Right cardiac atrium (tissue), 5 donors: ENCODE measurements at regions not wholly inside any gene's neighbourhood (a gene's known extent, or its start where the extent isn't known, plus 50 kb on each side); places are given as distances from the start of the nearest gene placed in this dataset.

Experiments used
- ATAC-seq, 2 donors: fragments of 200-7000 bp; cut with Tn5 transposase; one replicate each; pipeline versions ENCODE4 v1.8.0 to v1.9.1; 2020; ENCODE audit warnings: moderate library complexity in 2 of 2, mild to moderate bottlenecking in 1 of 2
- DNase-seq, 3 donors: peaks; one replicate each; pipeline ENCODE4 v3.0.0-alpha.2; 2020
- H3K27ac ChIP-seq: one replicate; pipeline ENCODE4 v1.5.1; 2013; ENCODE audit warnings: mild to moderate bottlenecking, low read length, control low read depth, moderate library complexity
- H3K27me3 ChIP-seq: one replicate; pipeline ENCODE4 v1.6.1; 2013; ENCODE audit not compliant: control insufficient read depth, insufficient read depth
- H3K4me1 ChIP-seq: one replicate; pipeline ENCODE4 v1.6.1; 2013; ENCODE audit warnings: low read length; ENCODE audit not compliant: control insufficient read depth, insufficient read depth
- H3K4me3 ChIP-seq: one replicate; pipeline ENCODE4 v1.5.1; 2013; ENCODE audit warnings: low read length, control low read depth
- H3K9me3 ChIP-seq: one replicate; pipeline ENCODE4 v1.6.1; 2013; ENCODE audit warnings: low read length; ENCODE audit not compliant: control insufficient read depth
- WGBS: extraction: QIAGEN DNeasy Blood & Tissue Kit; methylation state at CpG from one replicate; pipeline ENCODE4 v1.1.7; 2013; 5-methylcytosine and 5-hydroxymethylcytosine counted together
- intact Hi-C, 4 donors: fragments of 100-400 bp; cut with DNase I; formaldehyde crosslinking; loops; one replicate each; pipeline versions ENCODE4 v1.11.0 to v1.14.0; 2022 to 2023
- donor health status: healthy with polysubstance abuse.
- donor health status: DM: no; HTN: yes; CAD: no.
- donor health status: DM: no; HTN: no; CAD: no.
- donor health status: DM: no; HTN: yes; CAD: no; lungs with severe emphysema.
- donor health status: DM: yes; HTN: yes; CAD: no.

- no peaks in the 10 kb centered on the region for H3K27me3 ChIP-seq
- no peak overlapping the region for H3K4me3 ChIP-seq
- H3K27ac ChIP-seq, result no peak overlapping the region
- ATAC-seq (no peak), DNase-seq (no peak)
- H3K9me3 ChIP-seq, result no peaks in the 10 kb centered on the region
- WGBS, result 54% methylated on average over 16 of the region's 16 CpGs
- intact Hi-C loops, result no loop called here
- peaks cover 4% of the 10 kb centered on the region for H3K4me1 ChIP-seq
These were observed 112.5 kb downstream of the RRAGC start for GRCh38 chr1:38746941-38747600.

- 44% methylated on average over 6 of the region's 6 CpGs for WGBS
These were observed 113.1 kb downstream of the RRAGC start for GRCh38 chr1:38746402-38746935.

GRCh38 chr1:38745476-38746401, 113.8 kb downstream of the RRAGC start:
- Histone ChIP-seq H3K4me3 (no peak overlapping the region), H3K27ac (no peak overlapping the region), H3K27me3 (no peaks in the 10 kb centered on the region), H3K4me1 (peaks cover 10% of the 10 kb centered on the region), H3K9me3 (no peaks in the 10 kb centered on the region)
- intact Hi-C loops, result no loop called here
- DNase-seq (no peak), ATAC-seq (peak; percentile 30 to 44)
- 85% methylated on average over 9 of the region's 9 CpGs for WGBS

More at GRCh38 chr1:38746402-38746935, 113.1 kb downstream of the RRAGC start:
- Histone ChIP-seq H3K9me3 (no peaks in the 10 kb centered on the region), H3K4me3 (no peak overlapping the region), H3K4me1 (peaks cover 4% of the 10 kb centered on the region), H3K27ac (no peak overlapping the region), H3K27me3 (no peaks in the 10 kb centered on the region)
- ATAC-seq (peak; percentile 51 to 62), DNase-seq (peak; percentile 22 to 73 (median 64))
- intact Hi-C loops, result no loop called here

GRCh38 chr1:38744452-38745350, 114.9 kb downstream of the RRAGC start:
- no peak overlapping the region for H3K4me3 ChIP-seq
- H3K27ac ChIP-seq, result no peak overlapping the region
- 86% methylated on average over 10 of the region's 10 CpGs for WGBS
- no peaks in the 10 kb centered on the region for H3K27me3 ChIP-seq
- intact Hi-C loops, result no loop called here
- H3K4me1 ChIP-seq, result peaks cover 11% of the 10 kb centered on the region
- ATAC-seq (no peak), DNase-seq (no peak)
- H3K9me3 ChIP-seq, result no peaks in the 10 kb centered on the region

GRCh38 chr1:38743184-38743583, 116.4 kb downstream of the RRAGC start:
- Histone ChIP-seq H3K27me3 (no peaks in the 10 kb centered on the region), H3K27ac (no peak overlapping the region), H3K9me3 (no peaks in the 10 kb centered on the region), H3K4me3 (no peak overlapping the region), H3K4me1 (peaks cover 11% of the 10 kb centered on the region)
- DNase-seq, result no peak
- WGBS, result 97% methylated on average over 1 of the region's 1 CpG
- intact Hi-C loops, result no loop called here
- ATAC-seq, result no peak

GRCh38 chr1:38741341-38741740, 118.2 kb downstream of the RRAGC start:
- WGBS, result 61% methylated on average over 9 of the region's 9 CpGs
- Histone ChIP-seq H3K9me3 (no peaks in the 10 kb centered on the region), H3K4me3 (no peak overlapping the region), H3K27me3 (no peaks in the 10 kb centered on the region), H3K27ac (no peak overlapping the region), H3K4me1 (peaks cover 7% of the 10 kb centered on the region)
- ATAC-seq (peak; percentile 68 to 71), DNase-seq (peak; percentile 45 to 79 (median 72))
- intact Hi-C loops, result no loop called here

- peaks cover 7% of the 10 kb centered on the region for H3K4me1 ChIP-seq
- no peak overlapping the region for H3K27ac ChIP-seq
- intact Hi-C loops, result no loop called here
- ATAC-seq, result no peak
- DNase-seq, result no peak
- no peak overlapping the region for H3K4me3 ChIP-seq
- H3K9me3 ChIP-seq, result no peaks in the 10 kb centered on the region
- 64% methylated on average over 6 of the region's 6 CpGs for WGBS
- H3K27me3 ChIP-seq, result no peaks in the 10 kb centered on the region
These were observed 119.1 kb downstream of the RRAGC start for GRCh38 chr1:38740487-38740886.

- 81% methylated on average over 6 of the region's 6 CpGs for WGBS
- H3K27ac ChIP-seq, result no peak overlapping the region
- H3K4me3 ChIP-seq, result no peak overlapping the region
- no peaks in the 10 kb centered on the region for H3K27me3 ChIP-seq
- ATAC-seq (no peak), DNase-seq (no peak)
- intact Hi-C loops, result no loop called here
- H3K4me1 ChIP-seq, result peaks cover 7% of the 10 kb centered on the region
- no peaks in the 10 kb centered on the region for H3K9me3 ChIP-seq
These were observed 121.4 kb downstream of the RRAGC start for GRCh38 chr1:38738207-38738606.

GRCh38 chr1:38736399-38736798, 123.2 kb downstream of the RRAGC start:
- DNase-seq (no peak), ATAC-seq (no peak)
- 97% methylated on average over 1 of the region's 1 CpG for WGBS
- no peak overlapping the region for H3K27ac ChIP-seq
- H3K9me3 ChIP-seq, result no peaks in the 10 kb centered on the region
- intact Hi-C loops, result no loop called here
- H3K4me1 ChIP-seq, result peaks cover 7% of the 10 kb centered on the region
- H3K4me3 ChIP-seq, result no peak overlapping the region
- H3K27me3 ChIP-seq, result no peaks in the 10 kb centered on the region

- intact Hi-C loops, result no loop called here
- no peak overlapping the region for H3K4me3 ChIP-seq
- DNase-seq, result no peak
- H3K9me3 ChIP-seq, result no peaks in the 10 kb centered on the region
- no peak for ATAC-seq
- WGBS, result 75% methylated on average over 6 of the region's 6 CpGs
- H3K27ac ChIP-seq, result no peak overlapping the region
- H3K4me1 ChIP-seq, result peaks cover under 1% of the 10 kb centered on the region
- H3K27me3 ChIP-seq, result no peaks in the 10 kb centered on the region
These were observed 123.9 kb downstream of the RRAGC start for GRCh38 chr1:38735651-38736161.
